OCI-LY3 (cell line): ENCODE measurements at regions not wholly inside any gene's neighbourhood (a gene's known extent, or its start where the extent isn't known, plus 50 kb on each side); places are given as distances from the start of the nearest gene placed in this dataset.

Experiments
- H2AFZ ChIP-seq: fragments of 200-600, 300-600 bp; shearing (Covaris generic); 2 replicates; pipeline ENCODE4 v1.6.0; 2014; ENCODE audit warnings: antibody characterized with exemption, low read depth, low read length
- H3K27ac ChIP-seq: fragments of 200-600, 300-600 bp; sonication (generic); 2 replicates; pipeline ENCODE4 v1.5.1; 2014; ENCODE audit warnings: mild to moderate bottlenecking, low read length, moderate library complexity, mixed read lengths
- H3K27me3 ChIP-seq: fragments of 200-600, 300-600 bp; sonication (generic); 2 replicates; pipeline ENCODE4 v1.6.1; 2014; ENCODE audit warnings: low read depth, low read length, mixed read lengths
- H3K36me3 ChIP-seq: fragments of 200-600, 300-600 bp; sonication (generic); replicated peaks from 2 replicates; pipeline ENCODE3; 2014; ENCODE audit warnings: low read depth, low read length, mixed read lengths
- H3K4me1 ChIP-seq: fragments of 300-600, 200-600 bp; sonication (generic); 2 replicates; pipeline ENCODE4 v1.6.1; 2014; ENCODE audit warnings: low read length, mixed read lengths
- H3K4me2 ChIP-seq: fragments of 200-600, 300-600 bp; sonication (generic); 2 replicates; pipeline ENCODE4 v1.6.1; 2014; ENCODE audit warnings: low read length, mixed read lengths
- H3K4me3 ChIP-seq: fragments of 300-600, 200-600 bp; sonication (generic); 2 replicates; pipeline ENCODE4 v1.5.1; 2014; ENCODE audit warnings: antibody characterized with exemption, mild to moderate bottlenecking, low read length, moderate library complexity
- H3K79me2 ChIP-seq: fragments of 300-600, 200-600 bp; shearing (Covaris generic); 2 replicates; pipeline ENCODE4 v1.6.1; 2014; ENCODE audit warnings: mild to moderate bottlenecking, low read length, mixed read lengths
- H3K9ac ChIP-seq: fragments of 300-600, 200-600 bp; shearing (Covaris generic); 2 replicates; pipeline ENCODE4 v1.6.0; 2014; ENCODE audit warnings: mild to moderate bottlenecking, low read length, moderate library complexity
- H3K9me3 ChIP-seq: fragments of 200-600, 300-600 bp; shearing (Covaris generic); 2 replicates; pipeline ENCODE4 v1.6.1; 2014; ENCODE audit warnings: low read length, mixed read lengths; ENCODE audit not compliant: insufficient read depth
- H4K20me1 ChIP-seq: fragments of 200-600, 300-600 bp; sonication (generic); 2 replicates; pipeline ENCODE4 v1.6.1; 2016; ENCODE audit warnings: low read length, mixed read lengths; ENCODE audit not compliant: insufficient read depth
- EZH2phosphoT487 ChIP-seq: fragments of 200-600 bp; shearing (Covaris generic); IDR thresholded peaks from 2 replicates; pipeline ENCODE4 v1.6.1; 2018; ENCODE audit warnings: antibody characterized with exemption, mixed run types, low read depth
- TF ChIP-seq, protein P1 (sequence below): fragments of 200-600, 300-600 bp; sonication (generic); IDR thresholded peaks from 2 replicates; pipeline ENCODE4 v1.5.1; 2014; ENCODE audit warnings: antibody characterized with exemption, low read length, low read depth

- no peak overlapping the region for H3K4me3 ChIP-seq
- H3K36me3 ChIP-seq = no peaks in the 10 kb centered on the region
- no peak for TF ChIP-seq EZH2phosphoT487
- TF ChIP-seq, protein P1, sequence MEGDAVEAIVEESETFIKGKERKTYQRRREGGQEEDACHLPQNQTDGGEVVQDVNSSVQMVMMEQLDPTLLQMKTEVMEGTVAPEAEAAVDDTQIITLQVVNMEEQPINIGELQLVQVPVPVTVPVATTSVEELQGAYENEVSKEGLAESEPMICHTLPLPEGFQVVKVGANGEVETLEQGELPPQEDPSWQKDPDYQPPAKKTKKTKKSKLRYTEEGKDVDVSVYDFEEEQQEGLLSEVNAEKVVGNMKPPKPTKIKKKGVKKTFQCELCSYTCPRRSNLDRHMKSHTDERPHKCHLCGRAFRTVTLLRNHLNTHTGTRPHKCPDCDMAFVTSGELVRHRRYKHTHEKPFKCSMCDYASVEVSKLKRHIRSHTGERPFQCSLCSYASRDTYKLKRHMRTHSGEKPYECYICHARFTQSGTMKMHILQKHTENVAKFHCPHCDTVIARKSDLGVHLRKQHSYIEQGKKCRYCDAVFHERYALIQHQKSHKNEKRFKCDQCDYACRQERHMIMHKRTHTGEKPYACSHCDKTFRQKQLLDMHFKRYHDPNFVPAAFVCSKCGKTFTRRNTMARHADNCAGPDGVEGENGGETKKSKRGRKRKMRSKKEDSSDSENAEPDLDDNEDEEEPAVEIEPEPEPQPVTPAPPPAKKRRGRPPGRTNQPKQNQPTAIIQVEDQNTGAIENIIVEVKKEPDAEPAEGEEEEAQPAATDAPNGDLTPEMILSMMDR = no peak
- H3K4me1 ChIP-seq = no peaks in the 10 kb centered on the region
- H3K27me3 ChIP-seq = no peaks in the 10 kb centered on the region
- no peaks in the 10 kb centered on the region for H3K79me2 ChIP-seq
- H2AFZ ChIP-seq = no peak overlapping the region
- H3K9me3 ChIP-seq = no peaks in the 10 kb centered on the region
- H4K20me1 ChIP-seq = no peaks in the 10 kb centered on the region
- H3K9ac ChIP-seq = no peak overlapping the region
- no peak overlapping the region for H3K4me2 ChIP-seq
- no peak overlapping the region for H3K27ac ChIP-seq
Measured at GRCh38 chr14:98498019-98498885, 773.7 kb downstream of the BCL11B start.

DNA sequence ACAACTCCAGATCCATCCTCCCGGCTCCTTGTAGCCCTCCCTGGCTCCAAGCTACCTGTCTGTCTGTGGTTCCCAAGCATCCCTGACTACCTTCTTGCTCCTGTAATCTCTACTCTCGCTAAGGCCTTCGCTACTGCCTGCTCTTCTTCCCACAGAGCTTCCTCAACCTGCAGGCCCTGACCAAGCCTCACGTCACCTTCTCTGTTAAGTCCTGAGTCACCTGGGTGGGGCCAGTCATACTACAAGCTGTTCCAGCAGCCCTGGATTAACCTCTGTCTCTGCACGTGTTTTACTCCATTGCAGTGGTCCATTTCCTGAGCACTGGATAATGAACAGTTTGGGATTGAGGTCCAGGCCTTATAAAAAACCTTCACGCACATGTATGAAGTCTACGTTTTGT is 770.7 kb downstream of the BCL11B start:
- H2AFZ ChIP-seq = no peak overlapping the region
- TF ChIP-seq, protein P1 = no peak
- TF ChIP-seq EZH2phosphoT487 = no peak
- no peaks in the 10 kb centered on the region for H3K4me1 ChIP-seq
- H3K79me2 ChIP-seq = no peaks in the 10 kb centered on the region
- no peak overlapping the region for H3K9ac ChIP-seq
- no peak overlapping the region for H3K4me2 ChIP-seq
- H3K9me3 ChIP-seq = no peaks in the 10 kb centered on the region
- H3K4me3 ChIP-seq = no peak overlapping the region
- H3K36me3 ChIP-seq = no peaks in the 10 kb centered on the region
- H4K20me1 ChIP-seq = no peaks in the 10 kb centered on the region
- H3K27ac ChIP-seq = no peak overlapping the region
- H3K27me3 ChIP-seq = no peaks in the 10 kb centered on the region

DNA sequence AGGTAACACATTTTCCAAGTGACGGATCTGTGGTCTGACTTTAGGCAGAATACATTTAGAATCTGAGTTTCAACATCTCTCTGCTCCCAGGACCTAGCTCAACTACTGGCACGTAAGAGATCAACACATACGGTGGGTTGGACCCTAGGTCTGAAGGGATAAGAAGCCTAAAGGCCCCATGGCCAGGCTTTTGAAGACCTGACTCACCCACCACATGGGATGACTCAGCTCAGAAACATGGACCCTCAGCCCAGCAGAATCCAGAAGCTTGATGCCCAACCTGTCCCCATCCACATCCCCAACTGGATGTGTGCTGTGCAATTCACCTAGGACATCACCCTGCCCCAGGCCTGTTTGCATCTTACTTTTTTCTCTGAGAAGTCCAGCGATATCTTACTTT is 770.2 kb downstream of the BCL11B start:
- Histone ChIP-seq H3K9me3 (no peaks in the 10 kb centered on the region), H3K4me3 (no peak overlapping the region), H3K79me2 (no peaks in the 10 kb centered on the region), H3K4me2 (no peak overlapping the region), H2AFZ (no peak overlapping the region), H3K27me3 (no peaks in the 10 kb centered on the region), H4K20me1 (no peaks in the 10 kb centered on the region), H3K9ac (no peak overlapping the region), H3K27ac (no peak overlapping the region), H3K4me1 (no peaks in the 10 kb centered on the region), H3K36me3 (no peaks in the 10 kb centered on the region)
- TF ChIP-seq, protein P1 = no peak
- TF ChIP-seq EZH2phosphoT487 = no peak

- no peak for TF ChIP-seq EZH2phosphoT487
- peaks cover 3% of the 10 kb centered on the region for H3K36me3 ChIP-seq
- no peaks in the 10 kb centered on the region for H4K20me1 ChIP-seq
- no peaks in the 10 kb centered on the region for H3K79me2 ChIP-seq
- no peaks in the 10 kb centered on the region for H3K27me3 ChIP-seq
- H2AFZ ChIP-seq = no peak overlapping the region
- peaks cover 2% of the 10 kb centered on the region; the same call in 1 of the 2 replicates for H3K9me3 ChIP-seq
- H3K27ac ChIP-seq = no peak overlapping the region
- H3K4me3 ChIP-seq = no peak overlapping the region
- no peak overlapping the region for H3K4me2 ChIP-seq
- H3K4me1 ChIP-seq = no peaks in the 10 kb centered on the region
- H3K9ac ChIP-seq = no peak overlapping the region
Measured at GRCh38 chr14:98503086-98503815, 768.7 kb downstream of the BCL11B start.
